Activated naive CD4-positive, alpha-beta T cell (primary cell): ENCODE measurements at regions not wholly inside any gene's neighbourhood (a gene's known extent, or its start where the extent isn't known, plus 50 kb on each side); places are given as distances from the start of the nearest gene placed in this dataset.

Experiments
- DNase-seq, 4 experiments: peaks; one replicate each; lab custom pipeline; 2025; lab: John Stamatoyannopoulos, UW

DNA sequence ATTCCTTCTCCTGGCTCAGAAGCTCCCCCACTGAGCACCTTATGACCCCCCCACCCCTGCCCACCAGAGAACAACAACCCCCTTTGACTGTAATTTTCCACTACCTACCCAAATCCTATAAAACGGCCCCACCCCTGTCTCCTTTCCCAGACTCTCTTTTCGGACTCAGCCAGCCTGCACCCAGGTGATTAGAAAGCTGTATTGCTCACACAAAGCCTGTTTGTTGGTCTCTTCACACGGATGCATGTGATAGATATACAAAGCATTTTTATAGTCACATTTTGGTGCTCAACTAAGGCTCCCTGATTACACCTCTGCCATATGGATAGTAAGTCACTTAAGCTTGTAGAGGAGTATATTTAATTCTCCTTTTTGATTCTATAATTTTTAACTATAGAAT is 985.8 kb downstream of the REEP3 start:
- no peak for DNase-seq

DNA sequence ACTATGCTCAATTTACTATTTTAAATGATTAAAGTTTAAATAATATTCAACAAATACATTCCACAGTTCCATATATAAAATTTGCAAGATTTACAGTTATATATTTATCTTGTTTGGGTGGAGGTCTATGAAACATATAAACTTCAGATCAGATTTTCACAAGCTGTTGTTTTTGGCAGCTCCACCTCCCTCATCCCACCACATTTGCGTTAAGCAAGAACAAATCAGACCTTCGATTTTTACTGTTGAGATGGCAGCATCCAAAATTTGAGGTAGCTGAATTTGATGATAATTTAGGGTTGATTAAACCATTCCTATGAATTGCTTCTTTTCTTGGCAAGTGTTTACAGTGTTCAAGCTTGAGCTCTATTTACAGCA is 986.4 kb downstream of the REEP3 start:
- DNase-seq: no peak

DNA sequence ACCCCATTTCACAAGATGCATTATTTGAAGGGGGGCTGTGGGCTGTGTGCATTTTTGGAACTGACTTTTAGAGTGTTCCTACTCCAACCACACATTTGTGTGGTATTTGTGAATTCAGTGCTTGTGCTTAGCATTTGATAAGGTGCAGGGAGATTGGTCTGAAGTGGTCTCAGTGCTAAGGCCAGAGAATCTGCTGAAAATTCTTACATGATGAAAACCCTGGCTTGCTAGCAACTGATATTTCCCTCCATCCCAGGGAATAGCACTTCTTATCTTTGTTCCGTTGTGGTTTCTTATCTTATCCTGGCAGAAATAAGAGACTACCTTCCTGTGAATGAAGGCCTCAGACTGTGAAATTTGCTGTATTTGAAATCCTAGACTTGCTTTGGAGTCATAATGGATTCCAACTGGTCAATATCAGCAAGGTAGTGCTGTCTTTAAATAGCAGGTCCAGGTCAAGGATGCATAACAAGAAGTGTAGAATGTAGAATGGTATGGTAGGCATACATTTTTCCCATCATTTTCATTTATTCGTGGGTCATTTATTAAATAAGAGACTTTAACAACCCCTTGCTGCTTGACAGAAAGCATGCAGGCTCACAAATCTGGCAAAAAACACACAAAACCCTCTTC is 986.9 kb downstream of the REEP3 start:
- DNase-seq: no peak

DNA sequence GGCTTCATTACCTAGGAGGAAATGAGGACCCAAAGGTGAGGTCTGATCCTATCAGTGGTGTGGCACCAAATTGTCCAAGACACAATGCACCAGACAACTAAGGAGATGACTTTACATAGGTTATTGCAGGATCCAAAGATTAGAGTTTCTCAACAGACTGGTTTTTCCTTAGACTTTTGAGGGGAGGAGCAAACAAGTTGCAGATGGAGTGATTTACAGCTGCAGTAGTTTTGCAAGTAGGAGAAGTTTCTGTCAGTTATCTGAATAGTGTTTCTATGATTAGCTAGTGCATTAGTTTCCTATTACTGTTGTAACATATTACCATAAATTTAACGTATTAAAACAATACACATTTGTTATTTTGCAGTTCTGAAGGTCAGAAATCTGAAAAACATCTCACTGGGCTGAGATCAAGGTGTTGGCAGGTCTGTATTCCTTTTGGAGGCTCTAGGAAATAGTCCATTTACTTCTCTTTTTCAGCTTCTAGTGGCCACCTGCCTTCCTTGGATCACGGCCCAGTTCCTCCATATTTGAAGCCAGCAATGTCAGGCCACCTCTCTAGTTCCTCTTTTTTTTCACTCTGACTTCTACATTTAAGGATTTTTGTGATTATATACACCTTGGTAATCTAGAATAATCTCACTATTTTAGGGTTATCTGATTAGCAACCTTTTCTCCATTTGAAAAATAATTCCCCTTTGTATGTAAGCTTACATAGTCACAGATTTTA is 994.9 kb downstream of the REEP3 start:
- DNase-seq: no peak

DNA sequence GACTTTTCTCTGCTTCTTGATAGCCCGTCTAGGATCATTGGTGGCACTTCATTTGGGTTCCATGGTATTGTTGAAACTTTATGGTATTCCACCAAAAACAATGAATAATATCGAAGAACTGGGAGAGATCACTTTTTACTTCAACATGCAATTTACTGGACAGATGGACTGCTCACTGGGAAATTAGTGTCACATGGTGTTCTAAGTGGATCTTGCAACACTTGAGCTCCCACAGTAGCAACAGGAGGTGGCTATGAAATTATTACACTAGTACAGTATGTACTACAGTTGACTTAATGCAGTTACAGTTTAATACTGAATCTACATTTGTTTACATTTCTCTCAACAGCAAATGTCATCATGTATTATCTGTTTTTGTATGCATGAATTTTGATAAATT is 997.3 kb downstream of the REEP3 start:
- no peak for DNase-seq

DNA sequence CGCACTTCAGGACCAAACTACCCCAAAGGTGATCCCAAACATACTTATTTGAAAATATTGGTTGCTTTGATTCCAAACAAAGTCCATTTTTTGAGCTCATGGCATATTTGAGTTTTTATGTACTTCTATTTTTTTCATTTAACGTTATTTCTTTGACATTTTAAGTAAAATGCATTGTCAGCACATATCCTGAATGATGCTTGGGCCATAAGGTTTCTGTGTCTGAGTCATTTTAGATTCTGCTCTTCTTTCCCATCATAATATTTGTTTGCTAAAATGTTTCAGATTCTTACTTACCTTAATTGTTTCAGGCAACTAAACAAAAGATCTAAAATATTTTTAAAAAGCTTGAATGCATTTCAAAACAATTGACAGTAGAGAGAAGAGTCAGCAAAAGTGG is 998.2 kb downstream of the REEP3 start:
- no peak for DNase-seq

DNA sequence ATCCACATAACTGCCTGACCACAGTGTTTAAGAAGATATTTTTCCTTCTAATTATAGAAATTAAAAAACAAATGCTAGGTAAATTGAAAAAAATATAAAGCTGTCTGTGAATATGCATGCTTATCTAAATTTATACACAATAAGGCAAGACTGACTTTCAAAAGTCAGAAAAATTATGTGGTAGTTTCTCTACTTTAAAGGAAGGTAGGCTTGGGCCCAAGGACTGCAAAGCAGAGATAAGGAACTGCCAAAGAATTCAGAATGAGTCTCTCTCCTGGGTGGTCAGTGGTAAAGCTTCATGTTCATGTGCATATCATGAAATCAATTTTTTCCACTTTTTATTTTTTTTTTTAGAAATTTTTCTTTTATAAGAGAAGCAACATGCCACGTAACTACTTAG is 998.6 kb downstream of the REEP3 start:
- DNase-seq: no peak

DNA sequence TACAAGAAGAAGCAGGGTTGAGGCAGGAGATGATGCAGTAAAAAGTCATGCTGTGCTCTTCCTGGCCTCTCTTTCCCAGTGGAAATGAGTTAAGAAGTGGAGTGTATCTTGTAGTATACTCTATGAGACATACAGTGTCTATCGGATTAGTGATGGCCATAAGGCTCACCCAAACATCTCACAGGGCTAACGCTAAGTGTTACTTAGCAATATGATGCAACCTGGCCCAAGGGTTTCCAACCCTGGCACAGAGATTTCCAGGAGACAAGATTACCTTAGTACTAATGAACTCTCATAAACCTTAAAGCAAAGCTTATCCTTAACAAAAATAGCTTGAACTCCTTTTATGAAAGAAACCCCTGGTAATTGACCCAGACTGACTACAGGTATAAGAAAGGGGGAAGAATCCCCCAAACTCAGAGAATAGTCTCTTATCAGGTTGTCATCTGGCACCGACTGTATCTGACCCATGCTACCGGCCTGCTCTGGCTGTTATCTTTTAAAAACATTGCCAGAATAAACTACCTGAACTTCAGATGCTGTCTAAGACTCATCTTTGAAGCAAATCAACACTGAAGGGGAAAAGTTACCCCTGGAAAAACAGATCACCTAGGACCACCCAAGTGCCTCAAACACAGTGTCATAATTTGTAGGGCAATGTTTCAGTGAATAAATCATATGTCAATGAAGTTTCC is 1002.0 kb downstream of the REEP3 start:
- no peak for DNase-seq

DNA sequence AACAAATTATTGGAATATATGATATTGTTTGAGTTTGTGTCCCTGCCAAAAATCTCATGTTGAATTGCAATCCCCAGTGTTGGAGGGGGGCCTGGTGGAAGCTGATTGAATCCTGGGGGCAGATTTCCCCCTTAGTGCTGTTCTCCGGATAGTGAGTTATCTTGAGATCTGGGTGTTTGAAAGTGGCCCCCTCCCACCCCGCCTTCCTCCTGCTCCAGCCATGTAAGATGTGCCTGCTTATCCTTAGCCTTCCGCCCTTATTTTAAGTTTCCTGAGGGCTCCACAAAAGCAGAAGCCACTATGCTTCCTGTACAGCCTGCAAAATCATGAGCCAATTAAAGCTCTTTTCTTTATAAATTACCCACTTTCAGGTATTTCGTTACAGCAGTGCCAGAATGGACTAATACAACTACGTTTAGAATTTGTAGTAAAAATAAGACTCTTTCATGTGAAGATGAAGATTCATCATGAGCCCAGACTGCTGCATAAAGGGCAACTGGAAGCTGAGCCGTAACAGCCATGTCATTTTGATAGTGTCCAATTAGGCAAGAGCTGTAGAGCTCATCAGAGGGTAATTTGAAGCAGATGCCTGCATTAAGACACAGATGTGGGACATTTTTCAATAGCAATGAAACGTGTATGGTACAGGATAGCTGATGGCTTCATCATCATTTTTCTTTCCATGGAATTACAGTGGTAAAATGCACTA is 1007.2 kb downstream of the REEP3 start:
- DNase-seq: no peak

DNA sequence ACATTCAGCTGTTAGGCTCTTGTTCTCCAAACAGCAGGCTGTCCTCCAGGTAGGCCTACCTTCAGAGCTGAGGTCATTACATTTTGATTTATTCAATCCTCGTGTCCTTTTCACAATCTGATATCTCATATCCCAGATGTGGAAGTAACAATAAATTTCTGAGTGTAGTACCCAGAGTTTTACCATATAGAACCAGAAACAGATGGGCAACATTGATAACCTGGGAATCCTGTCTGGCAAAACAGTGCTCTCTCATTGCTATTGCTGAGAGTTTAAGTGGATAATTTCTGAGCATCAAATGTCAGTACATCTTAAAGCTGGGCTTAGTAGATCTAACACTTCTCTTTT is 1007.8 kb downstream of the REEP3 start:
- no peak for DNase-seq

DNA sequence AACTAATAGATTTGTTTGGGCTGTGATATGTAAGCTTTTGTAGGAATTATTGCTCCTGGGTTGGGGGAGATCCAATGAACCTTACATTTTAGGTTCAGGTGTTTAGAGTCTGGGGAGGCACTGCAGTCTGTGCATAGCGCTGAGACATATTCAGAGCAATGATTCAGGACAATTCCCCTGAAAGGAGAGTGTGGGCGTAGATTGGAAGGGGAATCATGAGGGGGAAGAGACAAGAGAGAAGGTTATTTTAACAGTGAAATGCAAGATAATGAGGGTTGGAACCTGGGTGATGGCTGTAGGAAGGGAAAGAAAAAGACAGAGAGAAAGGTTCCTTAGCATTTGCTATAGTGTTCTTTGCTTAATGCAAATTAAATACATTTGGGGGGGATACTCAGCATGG is 1013.4 kb downstream of the REEP3 start:
- no peak for DNase-seq

DNA sequence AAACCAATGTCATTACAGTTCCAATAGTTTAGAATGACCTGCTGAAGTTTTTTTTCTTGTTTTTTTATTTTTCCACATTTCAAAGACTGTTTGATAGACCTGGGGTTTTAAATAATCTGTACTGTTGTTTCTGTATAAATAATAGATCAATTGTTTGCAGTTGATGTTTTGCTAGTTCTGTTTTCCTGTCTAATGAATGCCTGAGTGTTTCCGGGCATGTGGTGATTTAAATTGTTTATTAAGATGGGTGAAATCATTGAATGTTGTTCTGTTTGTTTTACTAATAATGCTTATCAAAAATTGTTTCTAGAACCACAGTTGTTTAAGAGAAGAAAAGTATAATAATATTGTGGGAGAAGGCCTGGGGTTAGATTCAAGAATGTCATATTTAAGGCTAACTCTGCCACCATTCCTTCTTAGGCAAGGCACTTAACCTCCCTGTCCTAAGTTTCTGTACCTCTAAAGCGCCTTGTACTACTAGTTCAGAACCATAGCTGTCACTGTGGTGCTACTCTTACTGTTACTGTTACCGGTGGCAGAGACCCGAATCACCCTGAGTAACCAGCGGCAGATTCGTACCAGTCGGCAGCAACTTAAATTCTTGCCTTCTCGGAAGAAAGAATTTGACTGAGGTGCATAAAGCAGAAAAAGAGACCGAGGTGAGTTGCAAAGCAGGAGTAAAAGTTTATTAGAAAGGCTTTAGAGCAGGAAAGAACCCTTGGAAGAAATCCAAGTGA is 1014.1 kb downstream of the REEP3 start:
- DNase-seq: no peak

DNA sequence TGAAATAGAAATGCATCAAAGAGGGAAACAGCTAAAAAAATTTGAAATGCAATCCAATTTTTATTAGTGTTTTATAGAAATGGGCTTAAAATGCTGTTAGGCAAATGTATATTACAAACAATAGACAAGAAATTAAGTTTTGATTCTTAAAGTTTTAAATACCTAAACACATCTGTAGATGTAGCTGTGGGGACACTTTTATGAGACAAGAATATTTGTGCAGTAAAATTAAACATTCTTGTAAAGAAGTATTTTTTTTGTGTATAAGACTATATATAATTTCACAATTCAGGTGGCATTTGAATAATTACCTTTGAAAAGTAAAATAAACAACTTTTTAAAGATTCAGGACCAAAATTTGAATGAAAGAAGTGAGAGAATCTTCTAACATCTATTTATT is 1015.9 kb downstream of the REEP3 start:
- DNase-seq: no peak

DNA sequence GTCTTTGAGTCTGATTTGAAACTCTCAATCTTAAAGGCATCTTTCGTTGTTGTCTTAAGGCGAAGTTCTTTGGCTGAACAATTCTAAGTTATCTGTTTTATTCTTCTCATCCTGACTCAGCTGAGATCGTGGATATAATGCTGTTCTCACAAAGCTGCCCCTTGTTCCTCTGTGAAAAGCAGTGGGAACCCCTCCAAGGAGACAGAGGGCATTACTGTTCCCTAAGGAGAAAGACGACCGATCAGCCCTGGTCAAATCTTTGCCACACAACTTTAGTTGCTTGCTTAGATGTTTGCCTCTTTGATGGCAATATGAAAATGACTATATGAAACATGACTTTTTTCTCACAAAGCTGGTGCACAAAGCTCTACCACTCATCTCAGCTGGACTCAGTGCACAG is 1016.7 kb downstream of the REEP3 start:
- DNase-seq: no peak

DNA sequence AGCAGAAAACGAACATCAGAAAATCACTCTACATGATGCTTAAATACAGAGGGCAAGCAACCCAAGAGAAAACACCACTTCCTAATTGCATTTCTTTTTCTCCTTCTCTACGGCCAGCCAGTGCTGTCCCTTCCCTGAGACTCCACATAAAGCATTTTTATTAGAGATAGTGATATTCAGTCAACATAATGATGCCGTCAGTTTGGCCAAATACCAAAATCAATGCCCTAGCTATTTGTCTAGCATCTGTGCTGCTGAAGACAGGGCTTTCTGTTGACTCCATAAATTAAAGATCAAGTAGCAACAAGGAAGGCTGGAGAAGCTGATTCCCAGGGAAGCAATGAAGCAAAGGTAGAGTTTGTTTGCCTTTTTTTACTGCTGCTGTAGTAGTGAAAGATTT is 1024.9 kb downstream of the REEP3 start:
- no peak for DNase-seq

DNA sequence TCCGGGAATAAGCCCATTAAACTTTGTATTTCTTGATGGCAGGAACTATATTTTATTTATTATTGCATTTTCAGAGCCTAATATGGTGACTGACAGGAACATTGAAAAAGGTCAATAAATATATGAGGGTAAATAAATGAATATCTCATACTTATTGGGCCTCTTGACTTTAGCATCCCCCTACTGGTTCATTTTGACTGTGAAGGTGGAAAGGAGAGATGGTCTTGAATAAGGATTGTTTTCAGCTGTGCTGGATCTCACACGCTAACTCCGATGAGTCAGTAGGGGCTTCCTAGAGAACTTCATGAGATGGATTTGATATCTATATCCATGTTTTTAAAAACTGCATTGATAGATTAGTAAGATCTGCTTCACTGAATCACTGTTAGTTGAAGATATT is 1026.0 kb downstream of the REEP3 start:
- DNase-seq: no peak

DNA sequence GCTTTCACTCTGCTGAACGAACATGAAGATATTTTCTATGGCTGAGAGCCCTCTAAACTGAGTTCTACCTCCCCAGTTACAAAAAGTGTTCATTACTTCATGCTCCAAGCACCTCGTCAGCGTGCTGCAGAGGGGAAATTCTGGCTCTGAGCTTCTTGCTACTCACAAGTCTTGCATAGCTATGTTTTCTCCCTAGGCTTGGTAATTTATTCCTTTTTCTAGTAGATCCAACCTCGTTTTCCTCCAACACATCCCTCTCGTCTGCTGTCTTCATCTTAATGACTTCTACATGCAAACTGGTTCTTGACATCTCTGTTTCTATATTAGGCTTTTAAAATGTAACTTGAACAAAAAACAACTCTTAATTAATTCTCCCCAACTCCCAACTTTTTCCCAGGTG is 1034.5 kb downstream of the REEP3 start:
- no peak for DNase-seq

DNA sequence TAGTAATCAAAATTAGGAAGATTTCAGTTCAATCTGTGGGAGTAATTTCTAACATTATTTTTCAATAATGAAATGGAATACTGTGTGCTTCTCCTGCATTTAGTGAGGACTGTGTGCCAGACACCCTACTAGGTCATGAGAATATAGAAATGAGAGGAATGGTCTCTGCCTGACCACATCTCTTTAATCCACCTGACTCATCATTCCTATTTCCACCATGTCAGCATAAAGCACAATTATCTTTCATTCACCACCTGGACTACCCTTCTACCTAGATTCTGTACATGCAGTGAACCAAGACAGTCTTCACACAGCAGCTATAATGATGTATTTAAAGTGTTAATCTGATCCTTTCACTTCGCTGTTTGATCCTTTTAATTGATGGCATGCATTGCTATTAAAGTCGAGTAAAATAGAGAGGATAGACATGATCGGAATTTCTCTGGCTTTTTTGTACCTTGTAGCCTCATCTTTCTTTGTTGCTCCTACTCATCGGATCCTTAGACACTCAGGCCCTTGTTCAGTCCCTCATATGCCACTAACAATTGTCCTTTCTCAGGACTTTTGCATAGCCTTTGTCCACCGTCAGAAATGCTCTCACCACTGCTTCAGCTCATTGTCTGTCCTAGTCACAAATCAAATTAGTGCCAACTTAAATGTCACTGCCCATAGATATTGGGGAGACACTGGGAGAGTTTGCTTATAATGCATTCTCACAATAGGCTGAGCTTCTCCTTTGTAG is 1037.1 kb downstream of the REEP3 start:
- no peak for DNase-seq

DNA sequence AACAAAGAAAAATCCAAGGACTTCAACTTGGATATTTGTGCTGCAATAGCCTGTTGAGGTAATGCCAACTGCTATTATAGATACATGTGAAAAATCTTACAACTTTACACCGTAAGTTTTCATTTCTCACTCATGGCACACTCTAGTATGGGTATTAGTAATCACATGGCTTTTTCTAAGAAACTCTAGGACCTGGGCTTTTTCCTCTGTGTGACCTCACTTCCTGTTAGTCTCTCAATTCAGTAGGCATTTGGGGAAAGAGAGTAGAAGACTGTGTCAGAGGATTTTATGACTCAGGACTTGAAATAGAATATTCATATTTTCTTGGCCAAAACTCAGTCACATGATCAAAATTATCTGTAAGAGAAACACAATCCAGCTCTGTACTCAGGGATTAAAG is 1049.9 kb downstream of the REEP3 start:
- no peak for DNase-seq

DNA sequence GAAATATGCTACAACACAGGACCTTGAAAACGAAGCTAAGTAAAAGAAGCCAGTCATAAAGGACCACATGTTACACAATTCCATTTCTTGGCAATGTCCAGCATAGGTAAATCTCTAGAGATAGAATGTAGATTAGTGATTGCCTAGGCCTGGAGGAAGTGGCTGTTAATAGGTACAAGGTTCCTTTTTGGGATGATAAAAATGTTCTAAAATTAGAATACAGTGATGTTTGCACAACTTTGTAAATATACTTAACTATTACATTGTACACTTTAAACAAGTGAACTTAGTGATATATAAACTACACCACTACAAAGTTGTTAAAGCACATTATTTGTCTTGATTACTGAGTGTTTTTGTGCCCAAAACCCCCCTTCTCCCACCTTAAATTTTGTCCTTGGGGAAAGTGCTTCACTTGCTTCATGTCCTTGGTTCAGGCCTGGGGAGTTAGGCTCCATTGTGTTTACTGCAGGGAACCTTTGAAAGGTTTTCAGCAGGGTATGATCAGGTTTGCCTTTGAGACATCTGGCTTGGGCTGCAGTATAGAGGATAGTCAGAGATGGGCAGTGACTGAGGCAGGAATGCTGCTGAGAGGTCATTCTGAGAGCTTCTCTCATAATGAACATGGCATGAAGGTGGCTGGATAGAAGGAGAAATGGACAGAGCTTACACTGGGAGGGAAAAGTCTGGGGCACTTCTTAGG is 1052.6 kb downstream of the REEP3 start:
- DNase-seq: no peak

DNA sequence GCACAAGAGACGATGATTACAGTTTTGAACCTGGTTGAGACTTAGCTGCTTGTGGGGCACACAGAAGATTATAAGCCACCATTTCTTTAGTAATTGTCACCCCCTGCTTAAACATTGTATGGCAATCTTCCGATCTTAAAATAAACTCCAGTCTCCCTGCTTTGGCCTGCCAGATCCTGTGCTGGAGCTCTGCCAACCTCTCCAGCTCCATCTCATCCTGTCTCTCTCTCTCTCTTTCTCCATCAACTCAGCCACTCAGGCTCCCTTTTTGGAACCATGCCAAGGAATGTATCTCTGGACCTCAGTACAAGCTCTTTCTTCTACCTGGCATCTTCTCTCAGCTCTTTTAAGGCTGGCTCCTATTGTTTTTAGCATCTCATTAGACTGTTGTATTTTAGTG is 1053.2 kb downstream of the REEP3 start:
- DNase-seq: no peak
